ENCODE measurements at regions not wholly inside any gene's neighbourhood (a gene's known extent, or its start where the extent isn't known, plus 50 kb on each side); places are given as distances from the start of the nearest gene placed in this dataset.

DNA sequence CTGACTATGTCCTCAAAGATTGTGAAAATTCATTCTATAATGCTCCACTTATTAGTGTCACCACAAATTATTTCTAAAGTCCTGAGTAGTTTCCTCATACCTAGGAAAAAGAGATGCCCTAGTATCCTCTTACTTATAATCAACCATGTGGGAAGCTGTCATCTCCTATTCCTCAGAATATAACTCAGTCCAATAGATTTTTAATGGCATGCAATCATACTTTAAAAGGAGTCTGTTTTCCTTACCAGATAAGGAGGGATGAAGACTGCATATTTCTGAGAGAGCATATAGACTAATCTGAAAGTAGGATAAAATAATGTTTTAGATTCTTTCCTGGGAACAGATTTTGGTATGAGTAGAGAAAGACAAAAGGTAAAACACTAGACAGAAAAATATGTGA, 727.7 kb upstream of the GRM3 start:
- H3K18ac ChIP-seq (ENCODE audit: extremely low read depth, low read length): no peak overlapping the region
- ChIA-PET POLR2A (ENCODE audit: partially characterized antibody) (no interaction called here), CTCF (ENCODE audit: partially characterized antibody) (no interaction called here)
- no peak overlapping the region for H2BK5ac ChIP-seq (ENCODE audit: low read depth, low read length)
- no peaks in the 10 kb centered on the region for H3K9me3 ChIP-seq (ENCODE audit: insufficient read depth in 2 of 2, low read depth in 1 of 2, low read length in 1 of 2)
- H3K27ac ChIP-seq (ENCODE audit: low read depth, low read length): no peak overlapping the region
- H2BK20ac ChIP-seq (ENCODE audit: low read length): no peak overlapping the region
- no peaks in the 10 kb centered on the region for H3K36me3 ChIP-seq (ENCODE audit: control insufficient read depth in 2 of 4, insufficient read depth in 4 of 4, low read length in 3 of 4)
- H4K5ac ChIP-seq (ENCODE audit: insufficient read length, low read depth, low read length): no peak overlapping the region
- H3K27me3 ChIP-seq (replicated peaks in 1 of 4; ENCODE audit: control insufficient read depth in 3 of 4, extremely low read depth in 1 of 4, insufficient read depth in 3 of 4, low read length in 3 of 4): no peaks in the 10 kb centered on the region
- DNase-seq (ENCODE audit: low read depth in 1 of 2, low spot score in 2 of 2) (no peak), FAIRE-seq (no peak)
- H3K4ac ChIP-seq (replicated peaks; ENCODE audit: insufficient read length, low read depth, low read length): no peak overlapping the region
- no peak overlapping the region for H3K4me3 ChIP-seq (ENCODE audit: extremely low read depth in 1 of 4, insufficient read depth in 2 of 4, low read depth in 3 of 4, low read length in 4 of 4)
- H3K4me1 ChIP-seq (replicated peaks in 1 of 4; ENCODE audit: control insufficient read depth in 3 of 4, insufficient read depth in 4 of 4, low read length in 3 of 4): no peaks in the 10 kb centered on the region
- H3K56ac ChIP-seq (replicated peaks; ENCODE audit: insufficient read length, low read depth, low read length): no peak overlapping the region
- H3K4me2 ChIP-seq (ENCODE audit: insufficient read depth in 1 of 2, low read depth in 2 of 2, low read length in 2 of 2): no peak overlapping the region
- H3K79me1 ChIP-seq (ENCODE audit: low read depth, low read length): no peaks in the 10 kb centered on the region
- H2AK5ac ChIP-seq (ENCODE audit: low read depth, low read length): no peak overlapping the region
- no peak for TF ChIP-seq TAF7 (optimal IDR thresholded peaks at IDR 0.05; ENCODE audit: borderline replicate concordance, low read depth, low read length)
- TF ChIP-seq EZH2 (IDR thresholded peaks at IDR 0.05; ENCODE audit: low read depth, low read length, severe bottlenecking): no peak
- no peak for TF ChIP-seq NANOG (IDR thresholded peaks at IDR 0.05; ENCODE audit: insufficient read depth, low read depth, low read length, poor library complexity, severe bottlenecking)
- no peak for TF ChIP-seq GABPA (IDR thresholded peaks at IDR 0.05; ENCODE audit: borderline replicate concordance, insufficient read depth, low read length)
- TF ChIP-seq, protein P1, sequence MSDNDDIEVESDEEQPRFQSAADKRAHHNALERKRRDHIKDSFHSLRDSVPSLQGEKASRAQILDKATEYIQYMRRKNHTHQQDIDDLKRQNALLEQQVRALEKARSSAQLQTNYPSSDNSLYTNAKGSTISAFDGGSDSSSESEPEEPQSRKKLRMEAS (IDR thresholded peaks at IDR 0.05): no peak
- TF ChIP-seq CBX5 (IDR thresholded peaks at IDR 0.05; ENCODE audit: low read depth, low read length): no peak
- TF ChIP-seq BRCA1 (IDR thresholded peaks at IDR 0.05; ENCODE audit: low read depth, low read length): no peak
- TF ChIP-seq SIRT6 (IDR thresholded peaks at IDR 0.05; ENCODE audit: low read length): no peak
- no peak for TF ChIP-seq SP1 (IDR thresholded peaks at IDR 0.05; ENCODE audit: low read depth, low read length)
- TF ChIP-seq SUZ12 (IDR thresholded peaks at IDR 0.05; ENCODE audit: low read length): no peak
- no peak for TF ChIP-seq RFX5 (IDR thresholded peaks at IDR 0.05; ENCODE audit: borderline replicate concordance, low read depth, low read length)
- TF ChIP-seq RXRA (IDR thresholded peaks at IDR 0.05; ENCODE audit: insufficient read depth, low read depth, low read length): no peak
- H4K8ac ChIP-seq (ENCODE audit: extremely low read depth, insufficient read depth, low read length): no peak overlapping the region
- H4K20me1 ChIP-seq (replicated peaks in 1 of 2; ENCODE audit: control insufficient read depth in 1 of 2, insufficient read depth in 2 of 2, low read length in 2 of 2): no peaks in the 10 kb centered on the region
- H2BK15ac ChIP-seq (ENCODE audit: low read length): no peak overlapping the region
- no peaks in the 10 kb centered on the region; the same call in 1 of the 2 replicates for H3K23me2 ChIP-seq (ENCODE audit: low read depth, low read length)
- no peak overlapping the region for H2BK12ac ChIP-seq (ENCODE audit: low read depth, low read length)
- H3K79me2 ChIP-seq (ENCODE audit: control insufficient read depth in 1 of 2, insufficient read depth in 2 of 2, low read length in 2 of 2): no peaks in the 10 kb centered on the region
- H3K14ac ChIP-seq (ENCODE audit: insufficient read length): no peak overlapping the region
- H2AFZ ChIP-seq (ENCODE audit: low read length): no peak overlapping the region
- H2BK120ac ChIP-seq (replicated peaks; ENCODE audit: low read depth, low read length): no peak overlapping the region
- H3K9ac ChIP-seq (replicated peaks in 1 of 4; ENCODE audit: extremely low read depth in 1 of 4, low read depth in 3 of 4, low read length in 3 of 4): no peak overlapping the region
- no peak overlapping the region for H3K23ac ChIP-seq (ENCODE audit: insufficient read length)
- no peak overlapping the region for H4K91ac ChIP-seq (replicated peaks; ENCODE audit: insufficient read length, low read length)

All from H1 (cell line).